GM18867 (cell line): ENCODE measurements at regions not wholly inside any gene's neighbourhood (a gene's known extent, or its start where the extent isn't known, plus 50 kb on each side); places are given as distances from the start of the nearest gene placed in this dataset.

ENCODE experiments used
- ATAC-seq: cut with Tn5 transposase; IDR thresholded peaks from one replicate; pipeline ENCODE4 v1.9.1; 2021; ENCODE audit warnings: mild to moderate bottlenecking, moderate library complexity; ENCODE audit not compliant: unreplicated experiment

DNA sequence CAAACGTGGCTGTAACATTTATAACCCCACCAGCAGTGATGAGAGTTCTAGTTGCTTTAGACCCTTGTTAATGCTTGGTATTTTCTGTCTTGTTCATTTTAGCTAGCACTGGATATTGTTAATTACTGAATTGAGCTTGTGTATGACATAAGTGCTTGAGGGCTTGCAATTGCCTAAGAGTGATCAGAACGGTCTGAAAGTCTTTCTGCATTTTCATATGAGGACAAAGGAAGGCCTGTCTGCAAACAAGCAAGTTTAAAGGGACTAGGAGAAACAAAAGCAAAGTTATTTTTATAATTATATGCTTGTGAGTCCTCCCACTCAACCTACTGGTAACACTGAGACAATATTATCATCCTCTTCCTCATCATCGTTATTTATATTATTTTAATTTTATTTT is 305.5 kb upstream of the DUSP10 start:
- ATAC-seq = no peak

GRCh38 chr1:222046684-222047263 is 304.9 kb upstream of the DUSP10 start:
- no peak for ATAC-seq

- ATAC-seq = no peak
Measured at GRCh38 chr1:222045786-222046185, 303.9 kb upstream of the DUSP10 start.

- ATAC-seq = no peak
Measured at GRCh38 chr1:222045236-222045635, 303.3 kb upstream of the DUSP10 start.

DNA sequence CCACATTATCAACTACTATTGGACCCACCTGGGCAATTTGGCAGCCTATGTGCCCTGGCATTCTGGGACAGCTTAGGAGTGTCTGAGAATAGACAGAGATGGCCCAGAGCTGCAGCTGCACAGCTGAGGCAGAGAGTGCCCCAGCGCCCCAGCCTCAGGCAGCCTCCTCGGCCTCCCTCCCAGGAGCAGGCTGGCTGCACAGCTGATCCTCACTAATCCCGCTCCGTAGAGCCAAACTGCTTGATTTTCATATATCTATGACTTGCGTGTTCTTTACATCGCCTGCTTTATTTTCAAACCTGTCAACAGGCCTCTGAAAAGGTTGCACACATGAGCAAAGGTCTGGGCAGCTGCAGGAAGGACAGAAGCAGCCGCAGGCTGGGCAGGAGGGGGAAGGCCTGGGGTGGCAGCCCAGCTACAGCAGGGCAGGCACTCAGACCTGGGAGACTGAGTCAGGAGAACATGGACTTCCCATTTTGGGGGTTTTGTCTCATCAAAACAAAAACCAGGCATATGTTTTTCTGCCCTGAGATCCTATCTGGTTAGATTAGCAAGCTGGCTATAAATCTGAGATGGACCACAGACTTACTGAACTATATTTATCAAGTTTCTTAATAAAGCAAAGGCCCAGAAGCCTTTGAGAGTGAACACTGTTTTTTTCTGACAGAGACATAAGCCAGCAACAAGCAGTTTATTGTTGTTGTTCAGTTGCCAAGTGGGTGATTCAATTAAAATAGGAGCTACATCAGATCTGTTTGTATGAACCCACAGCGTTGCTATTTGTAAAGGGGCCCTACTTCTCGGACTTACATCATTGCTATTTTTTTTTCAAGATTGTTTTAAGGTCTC is 301.8 kb upstream of the DUSP10 start:
- ATAC-seq = no peak

- ATAC-seq = no peak
Measured at GRCh38 chr1:222042120-222042519, 300.2 kb upstream of the DUSP10 start.

DNA sequence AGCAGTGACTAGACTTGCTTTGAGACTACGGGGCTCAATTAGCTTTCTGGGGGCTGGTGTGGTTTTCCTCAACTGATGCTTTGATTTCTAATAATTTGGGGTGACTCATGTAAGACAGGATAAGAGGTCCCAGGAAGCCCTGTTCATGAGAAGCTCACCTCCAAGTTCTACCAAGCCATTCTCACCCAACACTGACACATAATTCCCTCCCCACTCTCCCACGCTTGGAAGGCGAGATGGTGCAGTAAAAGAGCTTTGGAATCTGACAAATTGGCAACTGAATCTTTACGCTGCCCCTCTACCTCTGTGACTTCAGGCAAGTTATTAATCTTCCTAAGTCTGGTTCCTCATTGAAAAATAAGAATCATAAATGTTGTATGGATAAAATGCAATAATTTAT is 299.1 kb upstream of the DUSP10 start:
- no peak for ATAC-seq

DNA sequence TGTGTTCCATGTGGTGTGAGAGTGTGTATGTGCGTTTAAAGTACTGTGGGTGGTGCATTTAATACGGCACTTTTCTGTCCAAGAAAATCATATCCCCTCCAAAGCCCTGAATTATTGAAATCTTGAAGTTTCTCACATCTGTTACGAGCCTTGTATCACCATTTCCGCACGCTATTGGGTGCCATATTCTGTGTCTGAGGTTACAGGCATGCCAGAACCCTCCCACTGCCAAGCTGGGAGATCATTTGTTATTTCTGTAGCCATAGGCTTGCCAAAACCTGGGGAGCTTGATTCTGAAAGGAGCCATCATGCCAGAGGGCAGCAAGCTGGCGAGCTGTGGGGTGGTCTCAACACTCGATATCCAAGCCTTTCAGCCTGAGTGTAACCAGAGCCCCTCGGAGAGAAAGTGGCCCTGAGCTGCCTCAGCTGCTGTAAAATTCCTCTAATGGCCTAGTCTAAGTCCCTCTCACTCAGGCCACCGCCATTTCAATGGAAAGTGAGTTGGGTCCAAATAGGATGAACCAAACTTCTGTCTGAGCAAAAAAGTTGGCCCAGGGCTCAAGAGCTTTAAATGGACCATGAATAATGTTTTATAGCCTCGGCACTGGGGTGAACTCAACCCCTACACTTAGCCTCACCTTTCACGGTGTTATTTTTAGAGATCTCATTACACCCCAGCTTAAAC is 298.4 kb upstream of the DUSP10 start:
- no peak for ATAC-seq

DNA sequence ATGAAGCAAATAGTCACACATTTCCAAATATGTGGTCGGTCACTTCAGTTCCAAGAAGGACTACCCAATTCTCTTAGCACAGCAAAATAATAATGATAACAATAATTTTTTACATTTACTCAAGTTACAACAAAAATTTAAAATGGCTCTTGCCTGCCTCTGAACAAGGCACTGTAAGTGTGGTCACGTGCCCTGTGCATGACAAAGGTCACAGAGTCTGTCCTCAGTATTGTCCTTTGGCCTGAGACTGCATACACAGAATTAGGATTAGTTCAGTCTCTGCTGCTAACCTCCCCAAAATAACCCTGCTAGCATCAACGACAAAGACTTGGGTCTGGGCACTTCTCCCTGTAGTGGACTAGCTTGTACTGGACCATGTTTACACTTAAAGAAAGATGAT is 297.1 kb upstream of the DUSP10 start:
- no peak for ATAC-seq

DNA sequence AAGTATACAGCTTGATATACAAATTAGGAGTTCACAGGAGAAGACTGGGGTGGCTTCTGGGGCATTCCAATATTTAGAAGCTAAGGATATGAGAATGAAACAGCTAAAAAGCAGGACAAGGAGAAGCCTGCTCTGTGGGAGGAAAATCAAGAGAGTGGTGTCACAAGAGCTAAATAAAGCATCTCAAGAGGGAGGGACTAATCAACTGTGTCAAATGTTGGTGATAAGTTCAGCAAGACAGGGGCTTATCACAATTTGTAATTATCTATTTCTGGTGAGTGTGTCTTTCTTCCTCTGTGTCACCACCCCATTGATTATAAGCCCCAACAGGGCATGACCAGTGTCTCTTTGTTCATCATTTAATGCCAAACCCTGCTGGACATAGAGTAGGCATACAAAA is 295.8 kb upstream of the DUSP10 start:
- no peak for ATAC-seq

GRCh38 chr1:222034790-222035189 is 292.9 kb upstream of the DUSP10 start:
- no peak for ATAC-seq

DNA sequence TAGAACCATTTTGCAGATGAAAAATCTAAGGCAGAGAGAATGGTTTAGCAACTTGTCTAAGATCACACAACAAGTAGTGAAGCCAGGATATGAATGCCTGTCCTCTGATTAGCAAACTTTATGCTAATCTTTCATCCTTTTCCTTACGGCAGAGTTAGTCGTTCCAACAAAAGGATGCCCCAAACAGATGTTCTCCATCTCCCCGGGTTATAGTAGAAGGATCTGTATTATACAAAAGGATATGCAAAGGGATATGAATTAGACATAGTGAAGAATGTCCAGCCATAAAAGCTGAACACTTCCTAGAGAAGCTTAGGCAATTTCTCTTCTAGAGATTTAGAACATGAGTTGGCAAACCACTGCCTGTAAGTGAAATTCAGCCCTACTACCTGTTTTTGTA is 291.6 kb upstream of the DUSP10 start:
- no peak for ATAC-seq

DNA sequence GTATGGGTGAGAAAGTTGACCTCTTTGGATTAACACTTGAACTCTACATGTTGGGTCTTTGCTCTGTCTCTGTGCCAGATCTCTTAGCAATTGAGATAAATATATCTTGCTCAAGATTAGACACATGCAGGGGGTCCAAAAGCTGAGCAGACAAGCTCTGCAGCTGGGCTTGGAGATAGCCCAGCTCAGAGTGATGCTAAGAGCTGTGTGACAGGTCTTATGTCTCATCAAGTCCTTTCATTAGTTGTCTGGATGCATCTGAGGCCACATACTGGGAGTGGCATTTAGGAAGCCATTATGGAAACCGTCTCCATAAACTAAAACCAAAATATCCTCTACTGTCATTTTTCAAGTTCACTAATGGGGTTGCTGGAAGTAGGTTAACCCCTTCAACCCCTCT is 289.4 kb upstream of the DUSP10 start:
- no peak for ATAC-seq

- ATAC-seq = no peak
Measured at GRCh38 chr1:222028676-222029075, 286.8 kb upstream of the DUSP10 start.

DNA sequence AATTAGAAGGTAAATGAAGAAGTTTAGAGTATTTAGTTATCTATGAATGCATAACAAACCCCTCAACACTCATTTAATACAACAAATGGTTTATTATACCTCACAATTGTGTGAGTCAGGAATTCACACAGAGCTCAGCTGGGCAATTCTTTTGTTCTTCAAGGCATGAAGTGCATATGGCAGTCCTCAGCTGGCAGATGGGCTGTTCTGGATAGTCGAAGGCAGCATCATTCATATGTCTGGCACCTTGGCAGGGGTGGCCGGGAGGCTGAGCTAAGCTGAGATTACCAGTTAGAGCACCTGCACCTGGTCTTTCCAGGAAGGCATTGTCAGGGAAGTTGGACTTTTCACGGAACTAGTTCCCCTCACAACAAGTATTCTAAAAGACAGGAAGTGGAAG is 286.2 kb upstream of the DUSP10 start:
- ATAC-seq = no peak

- ATAC-seq = no peak
Measured at GRCh38 chr1:222026280-222026679, 284.4 kb upstream of the DUSP10 start.

GRCh38 chr1:222023025-222023424 is 281.1 kb upstream of the DUSP10 start:
- no peak for ATAC-seq

- no peak for ATAC-seq
Measured at GRCh38 chr1:222021129-222021528, 279.2 kb upstream of the DUSP10 start.

- ATAC-seq = no peak
Measured at GRCh38 chr1:222020553-222020952, 278.7 kb upstream of the DUSP10 start.

DNA sequence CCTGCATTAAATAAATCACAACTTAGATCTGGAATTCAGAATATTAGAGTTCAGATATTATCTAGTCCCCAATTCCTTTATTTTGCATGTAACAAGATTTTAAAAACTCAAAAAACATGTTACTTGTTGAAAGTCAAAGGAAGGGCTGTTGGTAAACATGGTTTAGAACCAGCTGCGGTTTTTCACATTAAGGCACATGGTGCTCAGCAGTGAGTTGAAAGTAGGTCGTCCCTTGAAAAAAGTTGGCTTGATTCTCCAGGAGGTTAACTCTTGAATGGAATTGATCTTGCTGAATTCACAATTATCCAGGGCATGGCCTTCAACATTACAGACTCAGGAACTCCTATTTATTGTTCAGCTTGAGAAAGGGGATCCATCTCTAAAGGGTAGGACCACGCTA is 277.1 kb upstream of the DUSP10 start:
- ATAC-seq = no peak

- no peak for ATAC-seq
Measured at GRCh38 chr1:222018041-222018440, 276.2 kb upstream of the DUSP10 start.

- no peak for ATAC-seq
Measured at GRCh38 chr1:222015686-222016085, 273.8 kb upstream of the DUSP10 start.
